HG02938 (cell line): ENCODE measurements at regions not wholly inside any gene's neighbourhood (a gene's known extent, or its start where the extent isn't known, plus 50 kb on each side); places are given as distances from the start of the nearest gene placed in this dataset.
"Not testable (repeated sequence)": the region's sequence is repeated elsewhere in the genome, so short reads cannot be mapped to it uniquely, and the experiment has no call there.

Experiments
- ATAC-seq: cut with Tn5 transposase; IDR thresholded peaks from one replicate; pipeline ENCODE4 v1.9.1; 2021; ENCODE audit warnings: mild to moderate bottlenecking, moderate library complexity; ENCODE audit not compliant: unreplicated experiment

DNA sequence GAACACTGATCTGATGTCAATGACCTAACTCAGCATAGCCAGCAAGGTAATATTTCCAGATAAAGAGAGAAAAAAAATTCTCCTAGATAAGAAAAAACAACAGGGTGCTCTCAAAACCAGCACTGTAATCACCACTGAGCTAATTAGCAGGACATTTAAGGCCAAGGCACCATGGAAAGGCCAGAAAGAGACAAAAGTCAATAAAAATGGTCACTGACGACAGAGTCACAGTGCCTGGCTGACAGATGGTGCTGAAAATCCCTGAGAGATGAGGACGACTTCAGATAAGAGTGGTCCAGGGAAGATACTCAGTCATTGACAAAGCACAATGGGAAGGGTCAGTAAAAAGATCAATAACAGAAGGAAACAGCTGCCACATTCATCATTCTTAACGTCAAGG is 186.7 kb downstream of the SPATA31A6 start:
- not testable (repeated sequence) for ATAC-seq

DNA sequence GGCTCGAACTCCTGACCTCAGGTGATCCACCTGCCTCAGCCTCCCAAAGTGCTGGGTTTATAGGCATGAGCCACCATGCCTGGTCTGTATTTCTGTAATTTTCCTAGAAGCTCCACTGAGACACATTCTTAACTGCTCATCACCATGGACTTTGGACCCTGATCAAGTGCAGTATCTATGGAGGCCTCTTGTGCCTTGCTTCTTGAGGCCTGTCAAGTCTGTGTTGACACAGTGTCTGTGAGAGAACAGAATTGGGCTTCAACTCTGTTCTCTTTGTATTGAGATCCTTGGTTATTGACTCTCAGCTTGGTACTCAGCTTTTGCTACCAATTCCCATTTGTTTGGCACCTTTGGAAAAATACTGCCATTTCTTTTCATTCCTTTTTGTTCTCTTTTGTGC is 188.0 kb downstream of the SPATA31A6 start:
- not testable (repeated sequence) for ATAC-seq

GRCh38 chr9:42377530-42378417 is 194.3 kb downstream of the SPATA31A6 start:
- ATAC-seq, result not testable (repeated sequence)

- no peak for ATAC-seq
Observed at GRCh38 chr9:42378418-42378815, 195.0 kb downstream of the SPATA31A6 start.

- ATAC-seq, result not testable (repeated sequence)
Observed at GRCh38 chr9:42379602-42380001, 196.1 kb downstream of the SPATA31A6 start.

- not testable (repeated sequence) for ATAC-seq
Observed at GRCh38 chr9:42384585-42384984, 201.1 kb downstream of the SPATA31A6 start.

GRCh38 chr9:42385574-42386120 is 202.2 kb downstream of the SPATA31A6 start:
- not testable (repeated sequence) for ATAC-seq

GRCh38 chr9:42386477-42386876 is 203.0 kb downstream of the SPATA31A6 start:
- ATAC-seq, result no peak

DNA sequence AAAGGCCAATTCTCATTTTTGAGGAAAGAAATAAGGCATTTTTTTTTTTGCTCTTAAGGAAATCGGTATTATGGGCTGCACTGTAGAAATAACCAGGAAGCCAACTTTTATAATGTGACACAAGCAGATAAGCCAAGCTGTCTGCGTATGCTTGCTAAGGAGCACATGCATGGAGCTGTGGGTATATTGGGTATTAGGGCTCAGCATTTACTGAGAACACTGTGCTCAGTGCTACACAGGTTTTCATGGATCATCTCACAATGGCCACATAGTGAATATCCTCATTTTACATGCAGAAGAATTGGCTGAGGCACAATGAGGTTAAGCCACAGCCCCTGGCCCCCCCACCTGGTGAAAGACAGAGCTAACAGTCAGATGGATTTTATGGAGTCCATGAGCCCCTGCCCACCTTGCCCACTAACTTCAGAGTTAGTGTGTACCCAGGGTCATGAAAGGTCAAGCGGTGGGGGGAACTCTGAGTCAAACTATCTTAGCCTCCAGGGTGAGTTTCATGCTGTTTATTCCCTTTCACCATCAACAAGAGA is 204.8 kb downstream of the SPATA31A6 start:
- ATAC-seq, result no peak

- no peak for ATAC-seq
Observed at GRCh38 chr9:42388846-42389245, 205.4 kb downstream of the SPATA31A6 start.

DNA sequence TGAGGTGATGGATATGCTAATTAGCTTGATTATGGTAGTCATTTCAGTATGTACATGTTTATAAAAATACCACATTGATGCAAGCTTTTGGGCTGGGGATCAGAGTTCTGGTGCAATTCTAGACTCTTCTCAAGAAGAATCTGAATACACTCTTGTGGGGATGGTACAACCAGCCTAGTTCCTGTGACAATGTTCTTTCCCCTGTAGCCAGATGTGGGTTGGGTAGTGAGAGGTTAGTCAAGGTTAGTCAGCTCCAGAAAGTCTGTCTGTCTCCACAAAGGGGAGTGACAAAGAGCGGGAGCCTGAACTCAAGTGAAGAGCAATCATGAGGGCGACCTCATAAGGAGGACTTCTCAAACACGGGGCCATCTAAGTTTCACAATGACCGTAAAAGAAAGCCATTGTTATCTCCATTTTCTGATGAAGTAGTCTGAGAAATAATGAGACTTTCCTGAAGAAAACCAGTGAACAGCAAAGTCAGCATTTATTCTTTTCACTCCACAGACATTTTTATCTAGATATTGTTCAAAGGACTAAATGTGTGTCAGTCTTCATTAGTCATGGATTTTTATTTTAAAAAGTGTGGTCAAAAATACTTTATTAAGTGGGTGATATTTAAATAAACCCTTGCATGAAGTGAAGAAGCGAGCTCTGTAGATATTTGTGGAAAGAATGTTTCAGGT is 209.5 kb downstream of the SPATA31A6 start:
- ATAC-seq, result not testable (repeated sequence)

DNA sequence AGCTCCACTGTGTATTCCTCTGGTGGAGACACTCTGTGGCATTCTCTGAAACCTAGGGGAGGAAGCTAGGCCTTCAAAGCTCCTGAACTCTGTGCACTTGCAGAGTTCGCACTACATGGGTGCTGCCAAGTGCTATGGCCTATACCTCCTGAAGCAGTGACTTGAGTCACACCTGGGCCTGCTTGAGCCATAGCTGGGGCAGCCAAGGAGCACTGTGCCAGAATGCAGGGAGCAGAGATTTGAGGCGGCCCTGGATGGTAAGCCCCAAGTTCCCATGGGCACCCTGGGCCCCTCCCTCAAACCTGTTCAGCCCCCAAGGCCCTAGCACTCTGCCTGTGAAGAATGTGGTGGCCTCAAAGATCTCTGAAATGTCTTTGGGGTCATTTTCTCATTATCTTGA is 212.9 kb downstream of the SPATA31A6 start:
- no peak for ATAC-seq

- ATAC-seq, result not testable (repeated sequence)
Observed at GRCh38 chr9:42397336-42397735, 213.9 kb downstream of the SPATA31A6 start.

DNA sequence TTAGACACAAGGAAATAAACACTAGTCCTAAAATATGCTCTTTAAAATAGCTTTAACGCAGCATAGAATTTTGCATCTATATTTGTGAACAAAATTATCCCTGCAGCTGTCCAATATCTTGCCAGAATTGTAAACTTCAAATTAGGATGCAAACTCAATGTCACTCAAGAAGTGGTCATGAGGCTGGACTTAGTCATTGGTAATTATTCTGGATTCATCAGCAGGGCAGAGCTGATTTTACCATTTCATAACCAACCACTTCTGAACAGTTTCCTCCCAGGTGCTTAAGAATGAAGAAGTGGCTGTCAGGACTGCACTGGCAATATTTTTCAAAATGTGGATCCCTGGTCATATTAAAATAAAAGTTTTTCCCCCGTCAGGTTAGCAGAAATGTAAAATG is 219.5 kb downstream of the SPATA31A6 start:
- not testable (repeated sequence) for ATAC-seq

DNA sequence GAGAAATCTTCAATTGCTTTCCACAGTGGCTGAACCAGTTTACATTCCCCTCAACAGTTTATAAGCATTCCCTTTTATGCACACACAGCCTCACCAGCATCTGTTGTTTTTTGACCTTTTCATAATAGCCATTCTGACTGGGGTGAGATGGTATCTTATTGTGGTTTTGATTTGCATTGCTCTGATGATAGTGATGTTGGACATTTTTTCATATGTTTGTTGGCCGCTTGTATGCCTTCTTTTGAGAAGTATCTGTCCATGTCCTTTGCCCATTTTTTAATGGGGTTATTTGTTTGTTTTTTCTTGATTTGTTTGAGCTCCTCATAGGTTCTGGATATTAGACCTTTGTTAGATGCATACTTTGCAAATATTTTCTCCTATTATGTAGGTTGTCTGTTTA is 226.1 kb downstream of the SPATA31A6 start:
- not testable (repeated sequence) for ATAC-seq

DNA sequence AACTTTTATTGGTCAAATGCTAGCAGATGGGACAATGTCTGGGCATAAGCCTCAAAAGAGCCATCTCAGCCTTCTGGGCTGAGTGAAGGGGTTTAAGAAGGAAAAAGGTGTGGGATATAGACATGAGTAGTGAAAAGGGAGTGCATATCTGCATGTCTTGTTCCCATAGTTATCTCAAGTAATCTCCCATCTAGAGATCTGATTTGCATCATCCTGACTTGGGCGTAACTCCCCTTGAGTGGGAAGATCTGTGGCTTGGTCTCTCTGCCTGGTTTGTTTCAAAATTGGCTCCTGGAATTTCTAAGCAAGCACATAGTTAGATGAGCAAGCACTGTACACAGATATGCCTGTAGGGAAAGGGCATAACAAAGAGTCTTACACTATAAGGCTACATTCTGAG is 228.9 kb downstream of the SPATA31A6 start:
- not testable (repeated sequence) for ATAC-seq

- not testable (repeated sequence) for ATAC-seq
Observed at GRCh38 chr9:42414865-42415264, 231.4 kb downstream of the SPATA31A6 start.

DNA sequence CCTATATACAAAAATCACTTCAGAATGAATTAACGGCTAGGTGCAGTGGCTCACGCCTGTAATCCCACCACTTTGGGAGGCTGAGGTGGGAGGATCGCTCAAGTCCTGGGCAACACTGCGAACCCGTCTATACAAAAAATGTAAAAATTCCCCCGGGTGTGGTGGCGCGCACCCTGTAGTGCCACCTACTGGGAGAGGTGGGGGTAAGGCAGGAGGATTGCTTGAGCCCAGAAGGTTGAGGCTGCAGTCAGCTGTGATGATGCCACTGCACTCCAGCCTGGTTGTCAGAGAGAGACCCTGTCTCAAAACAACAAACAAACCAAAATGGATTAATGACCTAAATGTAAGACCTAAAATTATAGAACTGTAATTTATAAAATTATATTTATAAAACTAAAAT is 236.2 kb downstream of the SPATA31A6 start:
- not testable (repeated sequence) for ATAC-seq

GRCh38 chr9:42420324-42420723 is 236.9 kb downstream of the SPATA31A6 start:
- ATAC-seq, result peak; percentile 81

GRCh38 chr9:42421630-42422029 is 238.2 kb downstream of the SPATA31A6 start:
- ATAC-seq, result not testable (repeated sequence)
